Left ventricle myocardium superior (tissue), 1 donor: ENCODE measurements at regions not wholly inside any gene's neighbourhood (a gene's known extent, or its start where the extent isn't known, plus 50 kb on each side); places are given as distances from the start of the nearest gene placed in this dataset.

Source experiments
- ATAC-seq: fragments of 200-7000 bp; cut with Tn5 transposase; one replicate; pipeline ENCODE4 v1.9.1; 2020; ENCODE audit warnings: mild to moderate bottlenecking, moderate library complexity
- DNase-seq: peaks from one replicate; pipeline ENCODE4 v3.0.0-alpha.2; 2020
- intact Hi-C: fragments of 100-400 bp; cut with micrococcal nuclease; formaldehyde crosslinking; loops from one replicate; pipeline ENCODE4 v1.11.0; 2022
- donor health status: DM: no; HTN: yes; CAD: no; lungs with severe emphysema.

- peak; percentile 69 for ATAC-seq
Observed at GRCh38 chr4:17197070-17197469, 298.6 kb upstream of the LDB2 start.

GRCh38 chr4:17195461-17196275, 297.2 kb upstream of the LDB2 start:
- ATAC-seq (no peak), DNase-seq (no peak)
- intact Hi-C loops: no loop called here

More at GRCh38 chr4:17197070-17197469, 298.6 kb upstream of the LDB2 start:
- intact Hi-C loops: no loop called here
- peak; percentile 32 for DNase-seq

GRCh38 chr4:17194586-17194985, 296.1 kb upstream of the LDB2 start:
- DNase-seq (no peak), ATAC-seq (no peak)
- intact Hi-C loops: no loop called here

- intact Hi-C loops: no loop called here
- DNase-seq: no peak
- ATAC-seq: no peak
Observed at GRCh38 chr4:17189759-17190158, 291.3 kb upstream of the LDB2 start.

- peak; percentile 90 for ATAC-seq
- intact Hi-C loops: no loop called here
- no peak for DNase-seq
Observed at GRCh38 chr4:17189401-17189720, 290.9 kb upstream of the LDB2 start.

GRCh38 chr4:17188547-17189400, 290.3 kb upstream of the LDB2 start:
- DNase-seq (no peak), ATAC-seq (peak; percentile 57)
- intact Hi-C loops: no loop called here

- intact Hi-C loops: no loop called here
- ATAC-seq: peak; percentile 66
- no peak for DNase-seq
Observed at GRCh38 chr4:17188125-17188524, 289.7 kb upstream of the LDB2 start.

- intact Hi-C loops: no loop called here
- no peak for DNase-seq
- ATAC-seq: no peak
Observed at GRCh38 chr4:17187003-17187402, 288.6 kb upstream of the LDB2 start.

GRCh38 chr4:17182888-17183287, 284.4 kb upstream of the LDB2 start:
- intact Hi-C loops: no loop called here
- ATAC-seq: no peak
- DNase-seq: no peak

- DNase-seq: no peak
- intact Hi-C loops: loop anchor here (10.0 kb wide), 1 partner anchor 150 kb away; no protein-coding TSS in a partner anchor
- ATAC-seq: peak; percentile 67
Observed at GRCh38 chr4:17174751-17175150, 276.3 kb upstream of the LDB2 start.

GRCh38 chr4:17173300-17173699, 274.9 kb upstream of the LDB2 start:
- intact Hi-C loops: loop anchor here (10.0 kb wide), 1 partner anchor 152 kb away; no protein-coding TSS in a partner anchor

GRCh38 chr4:17170131-17170530, 271.7 kb upstream of the LDB2 start:
- ATAC-seq: no peak
- DNase-seq: no peak
- intact Hi-C loops: loop anchor here (10.0 kb wide), 1 partner anchor 155 kb away; no protein-coding TSS in a partner anchor

More at GRCh38 chr4:17173300-17173699, 274.9 kb upstream of the LDB2 start:
- ATAC-seq: peak; percentile 67
- DNase-seq: no peak

- DNase-seq (no peak), ATAC-seq (no peak)
- intact Hi-C loops: loop anchor here (10.0 kb wide), 1 partner anchor 155 kb away; no protein-coding TSS in a partner anchor
Observed at GRCh38 chr4:17169699-17170098, 271.3 kb upstream of the LDB2 start.

GRCh38 chr4:17168571-17168970, 270.1 kb upstream of the LDB2 start:
- peak; percentile 33 for ATAC-seq
- no peak for DNase-seq
- intact Hi-C loops: no loop called here

- ATAC-seq (peak; percentile 98), DNase-seq (peak; percentile 43)
- intact Hi-C loops: no loop called here
Observed at GRCh38 chr4:17166954-17167353, 268.5 kb upstream of the LDB2 start.

GRCh38 chr4:17165286-17165685, 266.8 kb upstream of the LDB2 start:
- ATAC-seq: no peak
- intact Hi-C loops: no loop called here
- no peak for DNase-seq

GRCh38 chr4:17164666-17165065, 266.2 kb upstream of the LDB2 start:
- no peak for DNase-seq
- no peak for ATAC-seq
- intact Hi-C loops: no loop called here

- ATAC-seq (no peak), DNase-seq (no peak)
- intact Hi-C loops: no loop called here
Observed at GRCh38 chr4:17163156-17163771, 264.8 kb upstream of the LDB2 start.

- intact Hi-C loops: no loop called here
- DNase-seq: no peak
- no peak for ATAC-seq
Observed at GRCh38 chr4:17157304-17157703, 258.9 kb upstream of the LDB2 start.

GRCh38 chr4:17155486-17155885, 257.0 kb upstream of the LDB2 start:
- intact Hi-C loops: no loop called here
- no peak for ATAC-seq

More at GRCh38 chr4:17155486-17155885, 257.0 kb upstream of the LDB2 start:
- DNase-seq: no peak
